Small intestine (tissue), 7 donors: ENCODE measurements at regions not wholly inside any gene's neighbourhood (a gene's known extent, or its start where the extent isn't known, plus 50 kb on each side); places are given as distances from the start of the nearest gene placed in this dataset.

ENCODE experiments used
- DNase-seq, 2 donors: peaks; one replicate each; pipeline versions ENCODE4 v3.0.0 to v3.0.0-alpha.2; 2013
- FAIRE-seq: peaks from 2 replicates; lab custom pipeline; 2012; peaks lifted over from hg19 to GRCh38; lab: Jason Lieb, UNC
- H3K27ac ChIP-seq, 3 donors: one replicate each; pipeline ENCODE4 v1.5.1; 2013; ENCODE audit warnings: low read length in 2 of 3, mild to moderate bottlenecking in 2 of 3, control low read depth in 1 of 3, inconsistent platforms in 1 of 3, low read depth in 1 of 3, moderate library complexity in 1 of 3
- H3K27me3 ChIP-seq, 3 donors: one replicate each; pipeline ENCODE4 v1.6.1; 2013; ENCODE audit warnings: low read length in 3 of 3, inconsistent platforms in 1 of 3; ENCODE audit not compliant: control insufficient read depth in 3 of 3, insufficient read depth in 3 of 3
- H3K36me3 ChIP-seq, 3 donors: one replicate each; pipeline ENCODE4 v1.6.1; 2013; ENCODE audit warnings: low read length in 3 of 3, inconsistent platforms in 1 of 3, low read depth in 1 of 3, mild to moderate bottlenecking in 1 of 3, moderate library complexity in 1 of 3; ENCODE audit not compliant: control insufficient read depth in 3 of 3, insufficient read depth in 2 of 3
- H3K4me1 ChIP-seq, 3 donors: one replicate each; pipeline ENCODE4 v1.6.1; 2013; ENCODE audit warnings: low read length in 2 of 3, inconsistent platforms in 1 of 3, low read depth in 1 of 3, mild to moderate bottlenecking in 1 of 3, moderate library complexity in 1 of 3; ENCODE audit not compliant: control insufficient read depth in 3 of 3, insufficient read depth in 2 of 3
- H3K4me3 ChIP-seq, 3 donors: one replicate each; pipeline ENCODE4 v1.5.1; 2013; ENCODE audit warnings: low read length in 3 of 3, control low read depth in 1 of 3, inconsistent platforms in 1 of 3, low read depth in 1 of 3, mild to moderate bottlenecking in 1 of 3, moderate library complexity in 1 of 3
- H3K9me3 ChIP-seq, 2 donors: one replicate each; pipeline ENCODE4 v1.6.1; 2013; ENCODE audit warnings: low read depth in 1 of 2, low read length in 1 of 2; ENCODE audit not compliant: control insufficient read depth in 2 of 2, insufficient read depth in 1 of 2
- WGBS, 3 donors: extraction: QIAGEN DNeasy Blood & Tissue Kit; methylation state at CpG; one replicate each; pipeline ENCODE4 v1.1.7; 2013; 5-methylcytosine and 5-hydroxymethylcytosine counted together
- donor health status: healthy with polysubstance abuse.
- donor health status: control.
- donor health status: control.
- donor health status: Bipolar disorder and iron deficiency.
- donor health status: healthy.

GRCh38 chr7:22565315-22565811, 65.4 kb upstream of the STEAP1B start:
- FAIRE-seq, result no peak
- Histone ChIP-seq H3K27me3 (no peaks in the 10 kb centered on the region), H3K4me3 (no peak overlapping the region), H3K9me3 (no peaks in the 10 kb centered on the region), H3K27ac (peak overlapping the region; percentile 9 to 69 (median 11)), H3K36me3 (no peaks in the 10 kb centered on the region), H3K4me1 (peaks cover 6 to 50% (median 11%) of the 10 kb centered on the region in 3 donors)
- 47 to 68% (median 58%) methylated on average over 1 of the region's 1 CpG for WGBS, 3 donors
- DNase-seq, result no peak

GRCh38 chr7:22564511-22565045, 64.6 kb upstream of the STEAP1B start:
- no peak overlapping the region for H3K27ac ChIP-seq
- FAIRE-seq (no peak), DNase-seq (no peak)
- H3K36me3 ChIP-seq, result no peaks in the 10 kb centered on the region
- no peak overlapping the region for H3K4me3 ChIP-seq
- 70 to 84% (median 80%) methylated on average over 6 of the region's 6 CpGs for WGBS, 3 donors
- peaks cover 6 to 50% (median 11%) of the 10 kb centered on the region in 3 donors for H3K4me1 ChIP-seq
- H3K9me3 ChIP-seq, result no peaks in the 10 kb centered on the region
- H3K27me3 ChIP-seq, result no peaks in the 10 kb centered on the region

GRCh38 chr7:22563621-22564241, 63.7 kb upstream of the STEAP1B start:
- Histone ChIP-seq H3K4me3 (peak overlapping the region in 2 of 3 donors; percentile 2 to 37), H3K36me3 (no peaks in the 10 kb centered on the region), H3K27ac (peak overlapping the region in 1 of 3 donors; percentile 23), H3K9me3 (no peaks in the 10 kb centered on the region), H3K4me1 (peaks cover 6 to 50% (median 11%) of the 10 kb centered on the region in 3 donors), H3K27me3 (no peaks in the 10 kb centered on the region)
- peak in 1 of 2 donors; percentile 37 for DNase-seq
- FAIRE-seq, result no peak
- WGBS, 3 donors, result 24 to 58% (median 28%) methylated on average over 11 of the region's 11 CpGs

GRCh38 chr7:22563032-22563501, 63.1 kb upstream of the STEAP1B start:
- H3K27ac ChIP-seq, result peak overlapping the region in 1 of 3 donors; percentile 23
- H3K36me3 ChIP-seq, result no peaks in the 10 kb centered on the region
- H3K9me3 ChIP-seq, result no peaks in the 10 kb centered on the region
- FAIRE-seq (no peak), DNase-seq (peak in 1 of 2 donors; percentile 57)
- peak overlapping the region in 1 of 3 donors; percentile 37 for H3K4me3 ChIP-seq
- H3K4me1 ChIP-seq, result peaks cover 6 to 50% (median 11%) of the 10 kb centered on the region in 3 donors
- no peaks in the 10 kb centered on the region for H3K27me3 ChIP-seq
- 3 to 22% (median 8%) methylated on average over 10 of the region's 10 CpGs for WGBS, 3 donors

GRCh38 chr7:22561895-22562593, 62.1 kb upstream of the STEAP1B start:
- Histone ChIP-seq H3K4me3 (no peak overlapping the region), H3K4me1 (peaks cover 6 to 50% (median 11%) of the 10 kb centered on the region in 3 donors), H3K27me3 (no peaks in the 10 kb centered on the region), H3K27ac (peak overlapping the region in 1 of 3 donors; percentile 3), H3K9me3 (no peaks in the 10 kb centered on the region), H3K36me3 (no peaks in the 10 kb centered on the region)
- no peak for DNase-seq
- no peak for FAIRE-seq
- WGBS, 3 donors, result 52 to 68% (median 60%) methylated on average over 4 to 5 of the region's 5 CpGs

- WGBS, 3 donors, result 39 to 51% (median 41%) methylated on average over 13 of the region's 13 CpGs
- no peaks in the 10 kb centered on the region for H3K27me3 ChIP-seq
- H3K27ac ChIP-seq, result peak overlapping the region in 1 of 3 donors; percentile 3
- H3K36me3 ChIP-seq, result no peaks in the 10 kb centered on the region
- FAIRE-seq (no peak), DNase-seq (peak in 1 of 2 donors; percentile 57)
- no peaks in the 10 kb centered on the region for H3K9me3 ChIP-seq
- no peak overlapping the region for H3K4me3 ChIP-seq
- H3K4me1 ChIP-seq, result peaks cover 6 to 50% (median 11%) of the 10 kb centered on the region in 3 donors
Observed at GRCh38 chr7:22561321-22561811, 61.4 kb upstream of the STEAP1B start.

- no peak for FAIRE-seq
- no peaks in the 10 kb centered on the region for H3K36me3 ChIP-seq
- H3K27me3 ChIP-seq, result no peaks in the 10 kb centered on the region
- no peak overlapping the region for H3K27ac ChIP-seq
- no peaks in the 10 kb centered on the region for H3K9me3 ChIP-seq
- H3K4me3 ChIP-seq, result no peak overlapping the region
- 41 to 43% (median 42%) methylated on average over 13 of the region's 13 CpGs for WGBS, 3 donors
- peaks cover 4 to 38% (median 8%) of the 10 kb centered on the region in 3 donors for H3K4me1 ChIP-seq
- peak; percentile 73 to 82 for DNase-seq
Observed at GRCh38 chr7:22559829-22560489, 60.0 kb upstream of the STEAP1B start.

GRCh38 chr7:22557167-22557566, 57.2 kb upstream of the STEAP1B start:
- no peaks in the 10 kb centered on the region for H3K9me3 ChIP-seq
- no peak overlapping the region for H3K27ac ChIP-seq
- no peak overlapping the region for H3K4me3 ChIP-seq
- H3K36me3 ChIP-seq, result no peaks in the 10 kb centered on the region
- WGBS, 3 donors, result 89 to 94% (median 91%) methylated on average over 4 of the region's 4 CpGs
- peaks cover 0 to 14% (median 0%) of the 10 kb centered on the region in 3 donors for H3K4me1 ChIP-seq
- H3K27me3 ChIP-seq, result peaks cover 0 to 3% (median 0%) of the 10 kb centered on the region in 3 donors
- DNase-seq, result no peak
- no peak for FAIRE-seq
